ENCODE measurements at regions not wholly inside any gene's neighbourhood (a gene's known extent, or its start where the extent isn't known, plus 50 kb on each side); places are given as distances from the start of the nearest gene placed in this dataset.

DNA sequence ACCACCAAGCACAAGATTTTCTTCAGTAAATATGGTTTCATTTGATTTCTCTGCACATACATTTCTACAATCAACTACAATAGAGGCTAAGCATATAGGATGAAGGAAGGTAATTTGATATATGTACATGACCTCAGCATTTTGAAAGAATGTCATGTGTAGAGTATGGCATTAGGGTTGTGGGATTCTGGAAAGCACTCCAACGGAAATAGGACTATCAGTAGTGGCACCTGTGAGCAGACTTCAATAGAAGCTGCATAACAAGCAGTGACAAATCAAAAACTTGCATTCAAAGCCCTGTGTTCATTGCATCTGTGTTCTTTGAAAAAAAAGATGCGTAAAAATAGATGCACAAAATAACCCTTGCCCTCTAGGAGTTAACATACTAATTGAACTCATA lies 57.5 kb upstream of the EYA4 start:
- no peak for DNase-seq (ENCODE audit: low read depth, low spot score)

DNA sequence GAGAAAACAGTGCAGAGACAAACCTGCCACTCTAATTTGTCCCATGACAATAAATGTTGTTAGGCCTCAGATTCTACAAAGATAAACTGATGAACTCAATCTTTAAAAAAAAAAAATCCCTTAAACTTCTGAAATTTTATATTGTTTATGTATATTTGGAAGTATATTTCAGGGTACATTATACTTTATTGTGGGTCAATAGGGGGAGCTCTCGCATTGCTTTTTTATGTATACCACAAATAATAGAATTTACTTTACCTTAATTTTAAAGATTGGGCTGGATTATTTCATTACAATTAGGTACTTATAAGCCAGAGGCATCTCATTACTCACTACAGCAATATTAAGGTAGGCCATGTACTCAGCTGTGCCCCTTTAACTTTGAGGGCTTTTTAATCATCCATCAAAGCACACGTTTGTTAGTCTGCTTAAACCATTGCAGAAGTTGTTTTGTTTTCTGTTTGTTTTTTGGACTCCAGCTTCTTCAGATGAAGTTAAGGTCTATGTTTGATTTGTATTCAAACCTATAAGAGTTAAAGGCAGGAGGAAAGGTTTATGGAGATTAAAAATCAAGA lies 56.3 kb upstream of the EYA4 start:
- no peak for DNase-seq (ENCODE audit: low read depth, low spot score)

DNA sequence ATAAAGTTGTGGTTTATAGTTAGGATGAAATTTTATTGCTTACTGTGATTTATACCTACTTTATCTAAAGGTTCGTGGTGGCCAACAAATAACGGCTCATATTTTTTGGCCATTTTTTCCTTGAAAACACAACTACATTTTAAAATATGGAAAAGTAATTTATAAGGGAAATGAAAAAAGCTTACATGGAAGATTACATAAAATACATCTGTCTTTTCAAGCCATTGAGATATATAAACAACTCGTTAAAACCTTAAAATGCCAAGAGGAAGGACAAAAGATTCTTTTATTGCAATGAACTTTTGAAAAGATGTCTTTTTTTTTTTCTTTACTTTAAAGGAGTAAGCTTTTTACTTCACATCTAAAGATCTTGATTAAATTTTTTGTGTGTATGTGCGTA lies 55.4 kb upstream of the EYA4 start:
- no peak for DNase-seq (ENCODE audit: low read depth, low spot score)

DNA sequence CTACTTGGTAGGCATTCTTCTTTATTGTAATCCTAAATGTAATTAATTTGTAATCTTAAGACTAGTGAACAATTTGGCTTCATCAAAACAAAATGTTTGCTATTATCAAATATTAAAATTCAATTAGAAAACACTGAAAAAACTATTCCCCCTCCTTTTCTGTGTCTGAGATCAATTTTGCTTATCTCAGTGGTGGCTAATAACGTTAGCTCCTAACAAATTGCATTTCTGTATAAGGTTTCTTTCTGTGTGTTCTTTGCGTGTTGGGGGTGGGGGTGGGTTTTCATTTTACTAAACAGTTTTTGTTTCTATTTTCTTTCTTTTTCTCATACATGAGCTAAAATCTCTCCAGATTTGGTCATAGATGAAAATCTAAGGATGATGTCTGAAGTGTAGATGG lies 54.0 kb upstream of the EYA4 start:
- no peak for DNase-seq (ENCODE audit: low read depth, low spot score)

DNA sequence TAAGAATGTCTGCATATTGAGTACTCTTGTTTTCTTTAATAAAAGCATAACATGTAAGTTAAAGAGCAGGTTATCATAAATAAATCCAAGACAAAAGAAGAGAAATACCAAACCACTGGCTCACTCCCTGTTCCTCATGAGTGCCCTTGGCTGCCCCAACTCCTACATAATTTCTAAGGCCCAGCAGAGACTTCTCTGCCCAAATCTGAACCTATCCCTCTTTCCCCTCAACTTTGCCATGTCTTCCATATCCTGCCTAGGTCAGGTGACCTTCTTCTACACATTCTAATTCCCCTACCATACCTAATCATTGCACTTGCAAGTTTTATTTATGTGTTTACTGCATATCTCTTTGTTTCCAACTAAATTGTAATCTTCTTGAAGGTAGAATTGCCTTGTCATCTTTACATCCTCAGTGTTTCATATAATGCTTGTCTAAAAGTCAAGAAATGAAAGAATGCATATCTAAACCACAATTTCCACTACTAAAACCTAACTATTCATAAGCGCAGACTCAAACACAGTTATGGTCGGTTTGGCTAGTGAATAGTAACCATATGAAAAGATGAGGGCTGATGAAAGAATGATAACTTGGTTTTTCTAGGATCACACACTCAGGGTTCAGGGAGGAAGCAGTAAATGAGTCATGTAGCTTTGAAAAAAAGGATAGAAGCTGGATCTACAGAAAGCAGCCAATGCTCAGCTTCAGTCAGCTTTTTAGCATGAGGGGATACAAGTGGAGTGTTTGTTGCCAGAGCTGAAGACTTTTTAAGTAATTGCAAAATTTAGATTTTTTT lies 53.3 kb upstream of the EYA4 start:
- no peak for DNase-seq (ENCODE audit: low read depth, low spot score)

DNA sequence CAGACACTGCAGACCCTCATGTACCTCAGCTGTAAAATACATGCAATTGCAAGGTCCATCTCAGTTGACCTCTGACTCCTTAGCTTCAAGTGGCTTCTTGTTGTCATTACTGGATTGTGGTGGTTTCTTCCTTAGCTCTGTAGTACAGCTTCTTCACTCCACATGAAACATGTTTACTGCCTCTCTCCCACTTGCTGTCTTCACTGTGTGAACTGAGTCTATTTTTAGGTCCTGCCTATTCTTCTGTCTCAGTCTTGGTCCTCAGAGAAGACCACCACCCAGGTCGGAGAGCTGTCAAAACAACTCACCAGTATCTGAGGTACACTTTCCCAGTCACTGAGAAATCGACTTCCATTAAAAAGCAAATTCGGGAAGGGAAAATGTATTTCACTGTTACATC lies 50.2 kb upstream of the EYA4 start:
- DNase-seq (ENCODE audit: low read depth, low spot score): no peak

DNA sequence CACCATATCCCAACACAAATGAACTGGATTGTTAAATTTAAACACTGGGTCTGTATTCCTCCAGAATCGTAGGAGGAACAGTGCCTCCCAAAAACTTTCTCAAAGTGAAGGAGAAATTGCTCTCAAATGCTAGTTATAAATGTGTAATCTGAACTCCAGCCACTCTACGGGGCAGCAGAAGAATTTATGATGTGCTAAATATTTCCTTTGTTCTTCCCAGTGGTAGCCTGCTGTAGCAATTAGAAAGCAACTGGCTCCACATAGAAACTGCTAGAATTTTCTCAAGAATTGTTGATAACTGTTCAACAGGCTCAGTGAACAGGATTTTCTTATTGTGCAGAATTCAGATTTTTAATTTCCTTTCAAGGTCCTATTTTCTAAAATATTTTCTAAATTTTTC lies 49.8 kb upstream of the EYA4 start:
- no peak for DNase-seq (ENCODE audit: low read depth, low spot score)
